GM04503 (cell line): ENCODE measurements at regions not wholly inside any gene's neighbourhood (a gene's known extent, or its start where the extent isn't known, plus 50 kb on each side); places are given as distances from the start of the nearest gene placed in this dataset.
"Not testable (repeated sequence)": the region's sequence is repeated elsewhere in the genome, so short reads cannot be mapped to it uniquely, and the experiment has no call there.

ENCODE experiments used
- DNase-seq: peaks from one replicate; pipeline ENCODE4 v3.0.0-alpha.2; 2012; ENCODE audit warnings: low read depth

GRCh38 chr15:79539401-79539800 is 107.3 kb downstream of the MINAR1 start:
- no peak for DNase-seq

DNA sequence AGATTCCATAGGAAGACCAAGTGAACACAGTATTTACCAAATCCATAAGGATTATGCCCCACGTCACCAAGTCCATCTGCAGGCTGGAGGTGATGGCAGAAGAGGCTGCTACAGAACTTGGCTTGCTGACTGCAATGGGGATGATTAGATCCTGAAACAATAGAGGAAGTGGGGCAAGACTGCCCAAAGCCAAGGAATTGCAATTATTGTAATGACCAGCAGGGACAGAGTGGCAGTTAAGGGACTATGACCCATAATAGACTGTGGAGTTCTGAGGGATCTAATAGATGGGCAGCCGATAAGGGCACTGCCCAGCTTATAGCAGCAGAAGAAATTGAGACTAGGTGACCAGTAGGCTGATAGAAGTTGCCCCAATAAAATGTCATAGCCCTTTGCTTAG is 108.4 kb downstream of the MINAR1 start:
- DNase-seq, result no peak

DNA sequence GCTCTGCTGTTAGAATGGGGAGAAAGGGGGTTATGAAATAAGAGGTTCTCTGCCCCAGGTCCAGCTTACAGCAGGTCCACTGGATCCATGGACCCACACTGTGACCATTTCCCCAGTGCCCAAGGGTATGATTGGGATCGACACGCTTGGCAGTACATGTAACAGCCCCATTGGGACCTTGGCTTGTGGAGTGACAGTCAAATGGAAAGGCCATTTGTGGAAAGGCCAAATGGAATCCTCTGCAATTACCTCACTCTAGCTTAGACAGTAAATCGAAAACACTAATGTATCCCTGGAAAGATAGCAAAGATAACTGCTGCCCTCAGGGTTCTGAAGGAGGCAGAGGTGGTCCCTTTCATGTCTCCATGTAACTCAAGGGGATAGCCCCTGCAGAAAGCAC is 109.1 kb downstream of the MINAR1 start:
- DNase-seq, result no peak

GRCh38 chr15:79543097-79543496 is 111.0 kb downstream of the MINAR1 start:
- DNase-seq, result no peak

GRCh38 chr15:79549196-79549595 is 117.1 kb downstream of the MINAR1 start:
- no peak for DNase-seq

GRCh38 chr15:79560384-79560783 is 128.2 kb downstream of the MINAR1 start:
- DNase-seq, result no peak

- no peak for DNase-seq
Observed at GRCh38 chr15:79561982-79562381, 129.8 kb downstream of the MINAR1 start.

DNA sequence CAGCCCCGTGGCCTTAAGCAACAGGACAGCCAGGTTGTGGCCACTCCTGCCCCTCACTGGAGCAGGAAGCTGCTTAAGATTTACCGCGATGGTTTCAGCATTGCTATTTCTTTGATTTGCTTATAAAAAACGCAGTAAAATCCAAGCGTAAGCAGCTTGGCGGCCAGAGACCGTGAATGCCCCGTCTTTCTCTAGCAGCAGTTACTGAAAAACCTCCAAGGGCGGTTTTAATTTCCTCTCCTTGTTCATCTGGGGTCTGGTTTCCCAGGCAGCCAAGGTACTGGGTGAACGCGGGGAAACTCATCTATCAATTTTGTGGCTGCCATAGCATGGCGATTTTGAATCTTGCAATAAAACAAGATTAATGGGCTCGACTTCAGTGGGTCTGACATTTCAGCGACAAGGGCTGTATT is 130.3 kb downstream of the MINAR1 start:
- no peak for DNase-seq

GRCh38 chr15:79562899-79563298 is 130.8 kb downstream of the MINAR1 start:
- DNase-seq, result no peak

DNA sequence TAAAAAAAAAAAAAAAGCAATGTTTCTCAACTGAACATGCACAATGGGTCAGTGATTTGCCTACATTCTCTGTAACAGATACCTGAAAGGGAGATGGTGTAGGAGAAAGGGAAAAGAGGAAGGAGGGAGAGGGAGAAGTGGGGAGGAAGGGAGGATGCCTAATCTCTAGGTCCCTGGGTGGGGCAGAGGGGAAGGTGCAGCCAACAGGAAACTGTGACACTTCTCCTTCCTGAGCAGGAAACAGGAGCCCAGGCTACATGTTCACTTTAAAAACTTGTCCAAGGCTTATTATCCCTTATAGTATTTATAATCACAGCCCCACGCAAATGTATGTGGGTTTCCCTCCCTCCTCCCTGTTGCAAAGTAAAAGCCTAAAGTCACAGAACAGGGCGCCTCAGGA is 137.9 kb downstream of the MINAR1 start:
- no peak for DNase-seq

DNA sequence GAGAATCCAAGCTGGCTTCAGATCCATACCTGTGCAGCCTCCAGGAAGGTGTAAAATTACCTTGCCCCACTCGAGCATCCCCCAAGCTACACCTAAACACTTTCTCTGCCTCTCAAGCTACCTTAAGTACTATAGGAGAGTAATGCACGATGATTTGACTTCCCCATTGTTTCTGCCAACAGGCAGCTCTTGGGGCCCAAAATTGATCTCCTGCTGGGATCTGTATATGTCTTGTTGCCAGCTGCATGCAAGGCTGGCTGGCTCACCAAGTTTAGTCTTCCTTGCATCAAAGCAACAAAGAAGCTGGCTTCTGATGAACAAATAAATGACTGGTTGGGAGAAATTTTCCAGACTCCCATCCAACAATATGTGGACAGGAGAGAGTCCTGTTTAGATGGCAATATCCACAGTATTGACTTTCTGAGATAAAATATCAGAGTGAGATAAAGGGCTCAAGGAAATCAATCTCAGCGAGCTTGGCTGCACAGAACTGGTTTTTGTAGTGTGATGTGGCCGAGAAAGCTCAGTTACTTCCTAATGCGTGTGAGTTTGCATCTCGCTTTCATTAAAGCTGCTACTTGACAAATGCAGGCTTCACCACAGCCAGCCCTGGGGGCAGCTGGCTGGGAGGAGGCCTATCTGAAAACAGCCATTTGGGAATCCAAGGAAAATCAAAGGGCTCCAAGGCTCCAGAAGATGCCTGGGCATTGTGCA is 140.7 kb downstream of the MINAR1 start:
- no peak for DNase-seq

GRCh38 chr15:79574431-79575273 is 142.5 kb downstream of the MINAR1 start:
- DNase-seq, result not testable (repeated sequence)

- no peak for DNase-seq
Observed at GRCh38 chr15:79582650-79583049, 150.5 kb downstream of the MINAR1 start.

DNA sequence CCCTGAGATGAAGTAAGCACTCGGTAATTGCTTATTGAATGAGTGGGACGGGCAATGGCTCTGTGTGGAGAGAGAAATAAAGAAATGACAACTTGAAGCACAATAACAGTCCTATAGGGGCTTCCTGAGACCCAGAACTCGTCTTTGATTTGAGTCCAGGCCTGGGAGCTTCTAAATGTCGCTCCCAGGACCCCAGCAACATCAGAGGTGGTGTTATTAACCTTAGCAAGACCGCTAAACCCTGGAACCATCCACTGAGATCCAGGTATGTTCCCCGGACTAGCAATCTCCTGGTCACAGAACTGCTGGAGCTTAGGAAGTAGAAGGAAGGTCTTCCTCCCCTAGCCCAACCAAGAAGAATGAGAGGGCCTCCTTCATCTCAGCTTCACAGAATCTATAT is 160.0 kb downstream of the MINAR1 start:
- DNase-seq, result no peak

DNA sequence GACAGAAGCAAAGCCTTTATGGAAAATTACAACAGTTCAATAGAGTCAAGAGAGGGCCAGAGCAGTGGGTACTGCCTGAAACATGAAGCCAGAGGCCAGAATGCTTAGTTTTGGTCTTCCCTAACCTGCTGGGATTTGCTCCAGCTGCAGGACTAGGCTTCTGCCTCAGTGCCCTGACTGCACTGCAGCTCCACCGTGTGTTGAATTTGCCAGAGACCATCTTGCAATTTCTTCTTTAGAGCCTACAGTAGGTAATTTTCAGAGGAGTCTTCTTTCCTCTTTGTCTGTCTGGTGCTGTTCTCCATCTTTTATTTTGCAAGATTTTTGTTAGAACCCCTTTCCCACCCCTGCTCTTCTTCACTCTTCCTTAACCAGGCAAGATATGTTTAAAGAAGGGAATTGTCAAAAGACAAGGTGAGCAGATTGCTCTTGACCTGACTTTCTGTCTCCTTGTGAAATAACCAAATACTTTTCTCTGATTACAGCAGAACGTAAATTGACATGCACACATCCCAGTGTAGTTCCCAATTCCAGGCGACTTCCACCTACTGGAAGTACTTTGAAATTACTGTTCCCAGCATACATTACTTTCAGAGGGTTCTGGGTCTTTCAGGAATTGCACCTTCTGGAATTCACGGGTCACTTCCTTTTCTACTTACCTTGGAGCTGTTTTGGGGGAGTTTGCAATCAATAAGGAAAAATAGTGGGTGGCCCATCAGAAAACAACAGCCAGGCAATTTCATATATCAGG is 161.2 kb downstream of the MINAR1 start:
- DNase-seq, result no peak

DNA sequence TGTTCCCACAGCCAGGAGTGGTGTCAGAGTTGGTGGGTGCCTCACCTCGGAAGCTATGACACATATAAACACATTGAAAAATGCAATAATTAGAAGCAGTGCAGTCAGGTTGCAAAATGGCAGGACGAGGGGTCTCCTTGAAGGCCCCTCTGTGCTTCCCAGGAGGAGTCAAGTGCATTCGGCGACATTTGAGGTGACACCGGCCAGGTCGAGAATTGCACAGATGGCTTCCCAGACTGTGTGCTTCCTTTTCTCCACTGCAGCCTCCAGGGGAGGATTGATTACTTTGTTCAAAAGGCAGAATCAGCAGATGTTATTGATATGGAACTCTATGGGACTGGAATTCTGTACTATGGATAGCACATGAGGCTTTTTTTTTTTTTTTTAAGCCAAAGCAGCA is 163.2 kb downstream of the MINAR1 start:
- DNase-seq, result no peak

- no peak for DNase-seq
Observed at GRCh38 chr15:79595995-79596622, 164.0 kb downstream of the MINAR1 start.

GRCh38 chr15:79598639-79599038 is 166.5 kb downstream of the MINAR1 start:
- no peak for DNase-seq

DNA sequence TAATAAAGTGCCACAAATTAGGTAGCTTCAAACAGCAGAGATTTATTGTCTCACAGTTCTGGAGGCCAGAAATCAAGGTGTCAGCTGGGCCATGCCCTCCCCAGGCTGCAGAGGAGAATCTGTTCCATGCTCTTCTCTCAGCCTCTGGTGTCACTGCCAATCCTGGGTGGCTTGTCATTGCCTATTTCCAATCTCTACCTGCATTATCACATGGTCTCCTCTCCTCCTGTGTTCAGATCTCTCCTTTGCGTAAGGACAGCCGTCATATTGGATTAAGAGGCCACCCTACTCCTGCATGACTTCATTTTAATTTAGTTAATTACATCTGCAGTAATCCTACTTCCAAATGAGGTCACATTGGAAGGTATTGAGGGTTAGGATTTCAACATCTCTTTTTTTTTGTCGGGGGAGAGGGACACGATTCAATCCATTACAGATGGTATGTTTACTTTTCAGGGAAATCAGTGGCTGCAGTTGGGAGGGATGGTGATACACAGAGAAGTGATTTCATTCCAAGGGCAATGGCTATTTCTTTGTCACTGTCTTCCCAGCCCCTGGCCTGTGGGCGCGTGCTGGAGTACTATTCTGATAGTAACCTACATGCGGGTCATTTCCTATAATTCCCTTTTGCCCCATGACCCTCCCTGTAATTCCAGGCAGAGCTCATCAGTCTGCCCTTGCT is 169.4 kb downstream of the MINAR1 start:
- DNase-seq, result no peak

GRCh38 chr15:79602180-79602579 is 170.0 kb downstream of the MINAR1 start:
- no peak for DNase-seq

- no peak for DNase-seq
Observed at GRCh38 chr15:79602731-79603130, 170.6 kb downstream of the MINAR1 start.
